D721Med (cell line): ENCODE measurements at regions not wholly inside any gene's neighbourhood (a gene's known extent, or its start where the extent isn't known, plus 50 kb on each side); places are given as distances from the start of the nearest gene placed in this dataset.

Experiments
- DNase-seq: peaks from one replicate; pipeline ENCODE4 v3.0.0; 2011; ENCODE audit warnings: low spot score; ENCODE audit not compliant: insufficient read length
- FAIRE-seq: peaks from 2 replicates; lab custom pipeline; 2011; peaks lifted over from hg19 to GRCh38; lab: Jason Lieb, UNC
- TF ChIP-seq, protein P1 (sequence below): IDR thresholded peaks from 2 replicates; pipeline ENCODE4 v1.5.1; 2012; ENCODE audit warnings: mild to moderate bottlenecking, control low read depth; ENCODE audit not compliant: insufficient read depth; ENCODE audit errors: missing control alignments

DNA sequence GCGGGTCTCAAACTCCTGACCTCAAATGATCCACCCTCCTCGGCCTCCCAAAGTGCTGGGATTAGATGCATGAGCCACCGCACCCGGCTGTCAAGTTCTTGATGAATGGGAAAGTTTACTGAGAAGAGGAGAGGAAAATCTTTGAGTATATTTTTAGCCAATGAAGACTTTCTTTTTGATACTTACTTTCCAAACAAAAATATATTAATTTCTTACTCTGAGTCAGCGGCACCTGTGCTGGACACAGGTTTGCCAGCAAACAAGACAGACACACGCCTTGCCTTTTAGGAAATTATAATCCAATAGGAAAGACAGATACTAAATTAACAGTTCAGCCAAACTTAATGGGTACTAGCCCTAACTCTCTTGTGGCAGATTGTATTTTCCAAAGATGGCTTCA lies 166.6 kb downstream of the SHQ1 start:
- FAIRE-seq: no peak
- TF ChIP-seq, protein P1, sequence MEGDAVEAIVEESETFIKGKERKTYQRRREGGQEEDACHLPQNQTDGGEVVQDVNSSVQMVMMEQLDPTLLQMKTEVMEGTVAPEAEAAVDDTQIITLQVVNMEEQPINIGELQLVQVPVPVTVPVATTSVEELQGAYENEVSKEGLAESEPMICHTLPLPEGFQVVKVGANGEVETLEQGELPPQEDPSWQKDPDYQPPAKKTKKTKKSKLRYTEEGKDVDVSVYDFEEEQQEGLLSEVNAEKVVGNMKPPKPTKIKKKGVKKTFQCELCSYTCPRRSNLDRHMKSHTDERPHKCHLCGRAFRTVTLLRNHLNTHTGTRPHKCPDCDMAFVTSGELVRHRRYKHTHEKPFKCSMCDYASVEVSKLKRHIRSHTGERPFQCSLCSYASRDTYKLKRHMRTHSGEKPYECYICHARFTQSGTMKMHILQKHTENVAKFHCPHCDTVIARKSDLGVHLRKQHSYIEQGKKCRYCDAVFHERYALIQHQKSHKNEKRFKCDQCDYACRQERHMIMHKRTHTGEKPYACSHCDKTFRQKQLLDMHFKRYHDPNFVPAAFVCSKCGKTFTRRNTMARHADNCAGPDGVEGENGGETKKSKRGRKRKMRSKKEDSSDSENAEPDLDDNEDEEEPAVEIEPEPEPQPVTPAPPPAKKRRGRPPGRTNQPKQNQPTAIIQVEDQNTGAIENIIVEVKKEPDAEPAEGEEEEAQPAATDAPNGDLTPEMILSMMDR: no peak

DNA sequence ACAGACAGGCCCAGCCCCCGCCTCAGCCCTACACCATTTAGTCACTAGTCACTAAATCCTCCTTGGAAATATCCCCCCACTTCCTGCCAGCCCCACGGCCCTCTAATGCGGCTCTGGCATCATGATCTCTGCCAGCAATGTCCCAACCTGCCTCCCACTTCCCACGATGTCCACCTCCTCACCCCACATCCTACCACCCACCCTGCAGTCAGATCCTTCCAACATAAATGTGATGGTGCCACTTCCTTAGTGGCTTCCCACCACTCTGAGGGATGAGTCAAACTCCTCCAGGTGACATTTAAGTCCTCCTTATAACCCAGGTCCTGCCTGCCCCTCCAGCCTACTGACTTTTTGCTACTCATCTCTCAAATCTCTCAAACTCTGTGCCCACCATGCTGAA lies 167.5 kb downstream of the SHQ1 start:
- DNase-seq (no peak), FAIRE-seq (no peak)
- TF ChIP-seq, protein P1: no peak

More for the DNA sequence above, 166.6 kb downstream of the SHQ1 start:
- no peak for DNase-seq

DNA sequence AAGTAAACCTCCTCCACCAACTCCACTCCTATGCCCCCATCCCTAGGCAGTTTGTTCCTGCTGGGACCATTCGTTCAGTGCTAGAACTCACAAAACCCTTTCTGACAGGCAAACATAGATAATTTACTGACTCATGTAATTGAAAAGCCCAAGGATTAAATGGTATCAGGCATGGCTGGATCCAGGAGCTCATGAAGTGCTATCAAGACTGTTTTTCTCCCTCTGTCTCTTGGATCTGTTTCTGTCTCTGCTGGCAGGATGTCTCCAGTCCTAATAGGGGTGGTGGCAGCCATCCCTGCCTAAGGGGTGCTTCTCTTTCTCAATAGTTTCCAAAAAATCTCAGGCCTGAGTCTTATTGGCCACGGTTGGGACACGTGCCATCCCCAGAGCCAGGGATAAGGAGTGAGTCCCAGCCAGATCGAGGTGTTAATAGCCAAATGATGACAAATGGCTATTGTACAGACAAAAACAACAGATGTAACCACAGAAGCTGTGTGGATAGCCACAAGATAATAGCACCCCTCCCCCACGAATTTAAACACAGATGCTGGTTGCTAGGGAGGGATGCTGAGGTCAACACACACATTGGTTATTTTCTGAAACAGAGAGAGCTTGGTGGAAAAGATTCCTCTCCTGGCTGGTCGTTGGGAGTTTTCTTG lies 168.6 kb downstream of the SHQ1 start:
- FAIRE-seq (no peak), DNase-seq (no peak)
- TF ChIP-seq, protein P1: no peak

DNA sequence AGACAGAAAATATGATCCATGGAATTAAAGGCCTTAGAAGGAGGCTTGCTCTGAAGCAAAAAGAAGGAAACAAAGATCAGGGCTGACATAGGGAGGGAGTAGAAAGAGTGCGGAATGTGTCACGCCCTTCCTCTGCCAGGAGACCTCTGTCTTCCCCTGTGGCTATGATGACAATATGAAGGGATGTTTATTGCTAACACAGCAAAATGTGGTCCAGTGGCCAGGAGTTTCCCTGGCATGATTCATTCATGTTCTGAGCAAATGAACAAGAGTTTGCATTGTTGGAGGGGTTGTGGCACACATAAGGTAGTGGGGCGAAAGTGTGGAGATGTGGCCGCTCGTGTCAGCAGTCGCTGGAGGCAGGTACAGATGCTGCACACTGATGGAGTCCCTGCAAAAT lies 169.4 kb downstream of the SHQ1 start:
- TF ChIP-seq, protein P1: no peak
- FAIRE-seq (no peak), DNase-seq (no peak)

DNA sequence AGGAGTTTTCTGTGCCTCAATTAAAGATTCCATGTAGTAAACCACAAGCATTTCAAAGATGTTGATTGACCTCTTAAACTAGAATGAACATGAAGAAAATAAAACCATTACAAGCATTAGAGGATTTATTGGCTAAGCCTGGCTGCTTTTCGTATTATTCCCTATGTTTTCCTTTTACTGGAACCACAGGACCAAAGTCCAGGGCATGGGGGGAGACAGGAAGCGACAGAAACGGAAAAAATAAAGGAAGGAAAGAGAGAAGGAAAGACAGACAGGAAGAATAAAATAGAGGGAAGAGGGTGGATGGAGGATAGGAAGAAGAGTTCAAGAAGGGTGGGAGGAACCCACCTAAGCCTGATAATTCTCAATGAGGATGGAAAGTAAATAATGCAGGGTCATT lies 169.9 kb downstream of the SHQ1 start:
- FAIRE-seq: no peak
- TF ChIP-seq, protein P1: no peak

DNA sequence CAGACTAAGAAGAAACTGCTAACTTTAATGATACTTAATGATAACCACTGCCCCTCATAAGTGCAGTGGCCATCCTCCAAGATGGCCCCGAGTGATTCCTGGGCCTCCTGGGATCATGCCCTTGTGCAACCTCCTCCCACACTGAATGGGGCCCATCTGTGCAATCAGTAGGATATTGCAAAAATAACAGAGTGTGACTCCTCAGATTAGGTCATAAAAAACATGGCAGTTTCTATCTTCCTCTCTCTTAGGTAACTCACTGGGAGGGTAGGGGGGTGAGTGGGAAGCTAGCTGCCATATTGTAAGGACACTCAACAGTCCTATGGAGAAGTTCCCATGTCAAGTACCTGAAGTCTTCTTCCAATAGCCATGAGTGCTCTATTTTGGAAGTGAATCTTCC lies 173.0 kb downstream of the SHQ1 start:
- no peak for DNase-seq
- TF ChIP-seq, protein P1: no peak
- FAIRE-seq: no peak

More for the DNA sequence above, 169.9 kb downstream of the SHQ1 start:
- DNase-seq: no peak

DNA sequence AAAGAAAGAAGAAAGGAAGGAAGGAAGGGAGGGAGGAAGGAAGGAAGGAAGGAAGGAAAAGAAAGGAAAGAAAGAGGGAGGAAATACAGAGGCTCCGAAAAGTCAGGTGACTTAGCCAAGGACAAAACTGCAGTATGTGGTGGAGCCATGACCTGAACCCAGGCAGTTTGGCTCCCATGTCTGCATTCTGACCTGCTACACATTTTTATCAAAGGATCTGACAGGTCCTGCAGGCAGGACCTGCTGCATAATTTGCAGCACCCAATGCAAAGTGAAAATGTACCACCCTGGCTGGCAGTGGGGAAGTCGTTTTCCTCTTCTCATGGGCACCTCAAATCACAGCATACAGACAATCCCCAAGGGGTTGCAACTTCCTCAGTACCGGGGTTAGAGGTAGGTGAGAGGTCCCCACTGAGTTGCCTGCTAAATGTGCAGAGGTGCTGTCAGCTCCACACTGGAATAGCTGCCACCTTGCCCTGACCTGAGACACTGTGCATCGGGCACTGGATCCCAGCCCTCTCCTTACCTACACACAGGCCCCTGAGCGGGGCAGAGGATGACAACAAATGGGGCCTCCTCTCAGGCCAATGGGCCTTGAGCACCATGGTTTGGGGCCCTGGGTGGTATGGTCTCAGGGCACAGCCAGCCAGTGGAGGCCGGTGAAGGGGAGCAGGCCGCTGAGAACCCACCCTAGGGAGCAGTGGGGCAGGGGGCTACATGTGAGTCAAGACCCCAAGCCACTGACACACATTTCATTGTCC lies 175.1 kb downstream of the SHQ1 start:
- TF ChIP-seq, protein P1: peak; percentile 3
- FAIRE-seq (no peak), DNase-seq (no peak)
